ENCODE measurements at regions not wholly inside any gene's neighbourhood (a gene's known extent, or its start where the extent isn't known, plus 50 kb on each side); places are given as distances from the start of the nearest gene placed in this dataset.

DNA sequence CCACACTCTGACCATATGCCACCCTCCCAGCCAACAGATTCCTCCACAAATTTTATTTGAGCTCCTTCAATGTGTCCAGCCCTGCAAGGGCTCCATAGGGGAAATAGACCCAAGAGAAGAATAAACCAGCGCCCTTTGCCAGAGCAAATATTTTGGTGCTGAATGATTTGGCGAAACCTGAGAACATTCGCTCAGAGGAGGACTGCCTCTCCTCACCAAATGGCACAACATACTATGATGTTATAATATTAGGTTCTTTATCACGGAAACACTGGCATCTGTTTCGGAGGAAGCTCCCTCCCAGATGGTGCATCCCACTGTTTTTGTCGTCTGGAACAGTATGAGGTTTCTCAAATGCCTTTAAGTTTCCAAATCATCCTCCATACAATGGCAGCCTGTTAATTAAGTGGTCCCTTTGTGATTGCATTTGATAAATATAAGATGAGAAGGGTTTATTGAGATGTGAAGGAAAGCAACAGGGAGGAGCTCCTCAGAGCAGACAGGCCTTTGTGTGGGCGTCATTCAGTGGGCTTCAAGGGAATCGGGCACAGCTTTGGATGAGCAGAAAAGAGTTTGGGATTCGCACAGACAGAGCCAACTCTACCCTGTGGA, 139.1 kb upstream of the ADRA1B start:
- no peak for DNase-seq
- Histone ChIP-seq H3K4me1 (peaks cover 3 to 8% of the 10 kb centered on the region in 2 donors), H3K9me3 (no peaks in the 10 kb centered on the region), H3K27me3 (no peaks in the 10 kb centered on the region), H3K27ac (no peak overlapping the region), H3K36me3 (no peaks in the 10 kb centered on the region), H3K4me3 (replicated peaks in 1 of 3) (no peak overlapping the region)
- 93 to 94% methylated on average over 9 of the region's 9 CpGs for WGBS, 2 donors
- intact Hi-C loops (cut with DNase I), result no loop called here
- TF ChIP-seq, protein P1, sequence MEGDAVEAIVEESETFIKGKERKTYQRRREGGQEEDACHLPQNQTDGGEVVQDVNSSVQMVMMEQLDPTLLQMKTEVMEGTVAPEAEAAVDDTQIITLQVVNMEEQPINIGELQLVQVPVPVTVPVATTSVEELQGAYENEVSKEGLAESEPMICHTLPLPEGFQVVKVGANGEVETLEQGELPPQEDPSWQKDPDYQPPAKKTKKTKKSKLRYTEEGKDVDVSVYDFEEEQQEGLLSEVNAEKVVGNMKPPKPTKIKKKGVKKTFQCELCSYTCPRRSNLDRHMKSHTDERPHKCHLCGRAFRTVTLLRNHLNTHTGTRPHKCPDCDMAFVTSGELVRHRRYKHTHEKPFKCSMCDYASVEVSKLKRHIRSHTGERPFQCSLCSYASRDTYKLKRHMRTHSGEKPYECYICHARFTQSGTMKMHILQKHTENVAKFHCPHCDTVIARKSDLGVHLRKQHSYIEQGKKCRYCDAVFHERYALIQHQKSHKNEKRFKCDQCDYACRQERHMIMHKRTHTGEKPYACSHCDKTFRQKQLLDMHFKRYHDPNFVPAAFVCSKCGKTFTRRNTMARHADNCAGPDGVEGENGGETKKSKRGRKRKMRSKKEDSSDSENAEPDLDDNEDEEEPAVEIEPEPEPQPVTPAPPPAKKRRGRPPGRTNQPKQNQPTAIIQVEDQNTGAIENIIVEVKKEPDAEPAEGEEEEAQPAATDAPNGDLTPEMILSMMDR (IDR thresholded peaks at IDR 0.05), result no peak
- TF ChIP-seq POLR2A (IDR thresholded peaks at IDR 0.05), result no peak

DNA sequence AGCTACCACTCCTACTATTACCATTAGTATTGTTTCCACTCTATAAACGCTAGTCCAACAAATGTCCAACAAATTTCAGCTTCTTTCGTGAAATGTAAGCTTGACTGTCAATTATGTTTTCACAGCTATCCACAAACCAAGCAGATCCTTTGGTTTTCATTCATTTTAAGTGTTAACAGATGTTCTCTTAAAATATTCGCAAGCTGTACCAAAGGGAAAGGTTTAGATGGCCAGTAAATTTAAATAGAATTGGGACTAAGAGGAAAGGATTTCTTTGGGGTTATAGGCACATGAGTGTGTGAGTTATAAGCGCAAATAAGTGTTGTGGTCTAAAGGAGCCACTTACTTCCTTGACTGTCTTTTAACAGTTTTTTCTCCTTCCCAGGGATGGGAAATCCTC, 136.8 kb upstream of the ADRA1B start:
- Histone ChIP-seq H3K27ac (no peak overlapping the region), H3K36me3 (no peaks in the 10 kb centered on the region), H3K9me3 (no peaks in the 10 kb centered on the region), H3K27me3 (no peaks in the 10 kb centered on the region), H3K4me1 (no peaks in the 10 kb centered on the region), H3K4me3 (replicated peaks in 1 of 3) (no peak overlapping the region)
- DNase-seq, result no peak
- intact Hi-C loops (cut with DNase I), result no loop called here
- no peak for TF ChIP-seq POLR2A (IDR thresholded peaks at IDR 0.05)
- TF ChIP-seq, protein P1 (IDR thresholded peaks at IDR 0.05), result no peak
- WGBS, 2 donors, result 92 to 94% methylated on average over 4 of the region's 4 CpGs

DNA sequence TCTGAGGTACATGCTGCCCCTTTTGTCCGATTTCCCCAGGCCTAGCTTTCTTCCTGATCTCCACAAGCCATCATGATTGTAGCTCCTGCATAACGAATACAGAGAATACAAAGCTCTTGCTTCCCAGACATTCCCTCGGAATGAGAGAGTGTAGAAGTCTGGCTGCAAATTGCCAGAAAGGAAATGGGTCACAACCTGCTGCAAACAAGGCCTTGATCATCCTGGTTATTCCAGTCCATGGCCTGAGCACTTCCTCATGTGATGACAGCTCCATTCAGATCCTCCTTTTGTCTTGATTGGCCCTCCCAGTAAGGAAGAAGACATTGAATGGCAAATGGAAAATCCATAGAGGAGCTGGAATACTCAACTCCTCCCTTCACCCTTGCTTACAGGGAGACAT, 136.0 kb upstream of the ADRA1B start:
- intact Hi-C loops (cut with DNase I), result no loop called here
- H3K4me3 ChIP-seq (replicated peaks in 1 of 3), result no peak overlapping the region
- H3K27me3 ChIP-seq, result no peaks in the 10 kb centered on the region
- H3K27ac ChIP-seq, result no peak overlapping the region
- no peak for TF ChIP-seq POLR2A (IDR thresholded peaks at IDR 0.05)
- TF ChIP-seq, protein P1 (IDR thresholded peaks at IDR 0.05), result no peak
- no peaks in the 10 kb centered on the region for H3K9me3 ChIP-seq
- no peaks in the 10 kb centered on the region for H3K36me3 ChIP-seq
- WGBS, 2 donors, result 89 to 90% methylated on average over 3 of the region's 3 CpGs
- no peaks in the 10 kb centered on the region for H3K4me1 ChIP-seq
- DNase-seq, result no peak

DNA sequence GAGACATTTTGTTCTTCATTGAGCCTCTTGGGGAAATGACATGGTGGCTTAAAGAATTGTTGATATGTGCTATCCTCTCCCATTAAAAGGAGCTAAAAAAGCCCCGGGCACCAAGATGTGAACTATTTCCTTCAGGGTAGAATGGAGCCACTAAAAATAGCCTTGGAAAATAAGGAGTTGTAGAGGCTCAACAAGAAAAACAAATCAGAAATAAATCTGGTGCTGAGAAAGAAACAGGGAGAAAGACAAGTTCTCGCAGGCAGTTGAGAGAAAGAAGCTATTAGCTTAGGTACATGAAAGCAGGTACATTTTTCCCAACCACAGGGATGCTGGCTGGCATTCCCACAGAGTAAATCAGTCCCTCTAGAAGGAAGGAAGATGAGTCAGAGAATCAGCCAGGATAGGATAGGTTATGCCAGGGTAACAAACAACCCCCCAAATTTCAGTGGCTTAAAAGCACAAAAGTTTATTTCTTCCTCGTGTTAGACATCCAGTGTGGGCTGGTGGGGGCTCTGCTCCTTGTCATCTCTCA, 134.6 kb upstream of the ADRA1B start:
- intact Hi-C loops (cut with DNase I), result no loop called here
- H3K27me3 ChIP-seq, result no peaks in the 10 kb centered on the region
- H3K4me1 ChIP-seq, result no peaks in the 10 kb centered on the region
- no peaks in the 10 kb centered on the region for H3K36me3 ChIP-seq
- TF ChIP-seq POLR2A (IDR thresholded peaks at IDR 0.05), result no peak
- TF ChIP-seq, protein P1 (IDR thresholded peaks at IDR 0.05), result no peak
- H3K4me3 ChIP-seq (replicated peaks in 1 of 3), result no peak overlapping the region
- 71 to 73% methylated on average over 3 of the region's 3 CpGs for WGBS, 2 donors
- H3K27ac ChIP-seq, result no peak overlapping the region
- H3K9me3 ChIP-seq, result no peaks in the 10 kb centered on the region
- no peak for DNase-seq

DNA sequence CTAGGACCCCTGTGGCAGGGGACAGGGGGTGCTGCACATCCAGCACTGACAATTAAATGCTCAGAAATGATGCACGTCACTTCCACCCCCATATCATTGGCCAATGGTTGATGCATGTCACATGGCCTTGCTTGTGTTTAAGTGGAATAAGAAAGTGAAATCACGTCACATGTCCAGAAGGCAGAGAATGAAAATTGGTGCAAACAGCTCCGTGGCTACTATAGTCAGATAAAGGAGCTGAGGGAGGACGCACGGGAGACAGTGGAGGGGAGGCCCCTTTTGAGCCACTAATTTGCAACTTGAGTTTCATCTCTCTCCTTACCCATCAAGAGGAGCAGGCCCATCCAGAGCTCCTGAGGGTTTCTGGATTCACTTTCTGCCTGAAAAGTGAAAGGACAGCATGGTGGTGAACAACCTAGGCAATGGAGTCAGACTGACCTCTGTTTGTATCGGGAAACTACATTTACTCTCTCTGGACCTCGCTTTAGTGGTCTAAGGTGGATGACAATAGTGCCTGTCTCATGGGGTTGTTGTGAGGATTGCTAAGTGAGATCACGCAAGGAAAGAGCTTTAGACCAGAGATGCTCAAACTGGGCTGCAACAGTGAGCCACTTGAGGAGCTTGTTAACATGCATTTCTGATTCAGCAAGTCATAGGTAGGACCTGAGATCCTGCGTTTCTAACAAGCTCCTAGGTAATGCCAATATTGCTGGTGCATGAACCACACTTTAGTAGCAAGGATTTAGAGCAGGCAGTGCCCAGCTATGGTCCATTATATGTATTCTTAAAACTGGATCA, 133.9 kb upstream of the ADRA1B start:
- H3K4me1 ChIP-seq, result no peaks in the 10 kb centered on the region
- TF ChIP-seq POLR2A (IDR thresholded peaks at IDR 0.05), result no peak
- H3K36me3 ChIP-seq, result no peaks in the 10 kb centered on the region
- H3K27me3 ChIP-seq, result no peaks in the 10 kb centered on the region
- no peaks in the 10 kb centered on the region for H3K9me3 ChIP-seq
- 88 to 92% methylated on average over 9 of the region's 9 CpGs for WGBS, 2 donors
- no peak for DNase-seq
- no peak overlapping the region for H3K27ac ChIP-seq
- H3K4me3 ChIP-seq (replicated peaks in 1 of 3), result no peak overlapping the region
- intact Hi-C loops (cut with DNase I), result no loop called here
